K562 (cell line): ENCODE measurements at regions not wholly inside any gene's neighbourhood (a gene's known extent, or its start where the extent isn't known, plus 50 kb on each side); places are given as distances from the start of the nearest gene placed in this dataset.

Source experiments
- DPF2 ChIP-seq: fragments of 450-650 bp; IDR thresholded peaks from 2 replicates; pipeline ENCODE4 v1.6.1; 2016
- FIP1L1 ChIP-seq: fragments of 200-400 bp; formaldehyde crosslinking; IDR thresholded peaks from 2 replicates; pipeline ENCODE4 v1.6.1; 2018; ENCODE audit warnings: mild to moderate bottlenecking, low read depth, low read length; ENCODE audit not compliant: poor library complexity, severe bottlenecking
- FOS ChIP-seq: IDR thresholded peaks from 3 replicates; pipeline ENCODE4 v1.6.1; 2011; ENCODE audit not compliant: insufficient read length; ENCODE audit errors: extremely low read depth
- MAFF ChIP-seq: IDR thresholded peaks from 2 replicates; pipeline ENCODE4 v1.6.1; 2012; ENCODE audit warnings: low read length, improper control_type of control experiment
- MAX ChIP-seq: sonication (generic); formaldehyde crosslinking; IDR thresholded peaks from 2 replicates; pipeline ENCODE4 v1.9.0; 2022; ENCODE audit warnings: mild to moderate bottlenecking, missing genetic modification reagents
- PTTG1 ChIP-seq: fragments of 450-650 bp; IDR thresholded peaks from 2 replicates; pipeline ENCODE4 v1.6.1; 2016; ENCODE audit warnings: low read depth, mild to moderate bottlenecking, missing genetic modification characterization, missing compliant biosample characterization
- SIN3A ChIP-seq, 2 experiments: fragments of 150-350 bp in 1 of 2; IDR thresholded peaks; 2 replicates each; pipeline ENCODE4 v1.6.1; 2011 to 2016; ENCODE audit warnings: borderline replicate concordance in 2 of 2, low read depth in 2 of 2, low read length in 2 of 2, mild to moderate bottlenecking in 2 of 2, moderate library complexity in 2 of 2; ENCODE audit not compliant: control insufficient read depth in 1 of 2
- ZFPM2 ChIP-seq: fragments of 250-450 bp; sonication (Bioruptor Pico); IDR thresholded peaks from 2 replicates; pipeline ENCODE4 v1.5.1; 2022; ENCODE audit warnings: mild to moderate bottlenecking
- ZNF121 ChIP-seq: sonication (generic); formaldehyde crosslinking; conservative IDR thresholded peaks from 2 replicates; pipeline ENCODE4 v1.8.0; 2022; ENCODE audit warnings: missing genetic modification reagents
- ZNF133 ChIP-seq: fragments of 250-450 bp; sonication (Bioruptor Pico); IDR thresholded peaks from 2 replicates; pipeline ENCODE4 v1.4.0; 2020; ENCODE audit warnings: mild to moderate bottlenecking
- ZNF23 ChIP-seq: fragments of 250-450 bp; sonication (Bioruptor Pico); IDR thresholded peaks from 2 replicates; pipeline ENCODE4 v1.4.0; 2020; ENCODE audit warnings: mild to moderate bottlenecking
- ZNF232 ChIP-seq: sonication (generic); formaldehyde crosslinking; IDR thresholded peaks from 2 replicates; pipeline ENCODE4 v1.8.0; 2022; ENCODE audit warnings: mild to moderate bottlenecking, missing genetic modification reagents
- TF ChIP-seq, protein P1 (sequence below): sonication (generic); formaldehyde crosslinking; IDR thresholded peaks from 2 replicates; pipeline ENCODE4 v1.8.1; 2022; ENCODE audit warnings: missing genetic modification reagents

- TF ChIP-seq FIP1L1 (no peak), SIN3A (IDR thresholded peaks at IDR 0.05; ENCODE audit: borderline replicate concordance in 2 of 2, control insufficient read depth in 1 of 2, low read depth in 2 of 2, low read length in 2 of 2) (no peak), MAX (CRISPR knock-in tag) (no peak), ZFPM2 (CRISPR knock-in tag) (no peak), ZNF23 (CRISPR knock-in tag) (no peak), ZNF121 (CRISPR knock-in tag) (no peak), FOS (no peak), MAFF (no peak), ZNF232 (CRISPR knock-in tag) (no peak), PTTG1 (tag) (no peak), ZNF133 (CRISPR knock-in tag) (no peak), DPF2 (no peak)
- TF ChIP-seq, protein P1, sequence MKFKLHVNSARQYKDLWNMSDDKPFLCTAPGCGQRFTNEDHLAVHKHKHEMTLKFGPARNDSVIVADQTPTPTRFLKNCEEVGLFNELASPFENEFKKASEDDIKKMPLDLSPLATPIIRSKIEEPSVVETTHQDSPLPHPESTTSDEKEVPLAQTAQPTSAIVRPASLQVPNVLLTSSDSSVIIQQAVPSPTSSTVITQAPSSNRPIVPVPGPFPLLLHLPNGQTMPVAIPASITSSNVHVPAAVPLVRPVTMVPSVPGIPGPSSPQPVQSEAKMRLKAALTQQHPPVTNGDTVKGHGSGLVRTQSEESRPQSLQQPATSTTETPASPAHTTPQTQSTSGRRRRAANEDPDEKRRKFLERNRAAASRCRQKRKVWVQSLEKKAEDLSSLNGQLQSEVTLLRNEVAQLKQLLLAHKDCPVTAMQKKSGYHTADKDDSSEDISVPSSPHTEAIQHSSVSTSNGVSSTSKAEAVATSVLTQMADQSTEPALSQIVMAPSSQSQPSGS (CRISPR knock-in tag) = no peak
Observed at GRCh38 chrX:40213092-40213491, 115.3 kb upstream of the BCOR start.
